ENCODE measurements at regions not wholly inside any gene's neighbourhood (a gene's known extent, or its start where the extent isn't known, plus 50 kb on each side); places are given as distances from the start of the nearest gene placed in this dataset.

- no peaks in the 10 kb centered on the region for H3K4me1 ChIP-seq (ENCODE audit: control insufficient read depth in 2 of 2, insufficient read depth in 2 of 2, low read length in 2 of 2)
- H3K27ac ChIP-seq (ENCODE audit: low read depth in 2 of 2, low read length in 2 of 2): no peak overlapping the region
- H3K4me3 ChIP-seq (ENCODE audit: low read length in 2 of 2): no peak overlapping the region
- H3K27me3 ChIP-seq (ENCODE audit: control insufficient read depth in 2 of 2, insufficient read depth in 2 of 2, low read length in 2 of 2): peaks cover 0 to 5% of the 10 kb centered on the region in 2 donors
- H3K36me3 ChIP-seq (ENCODE audit: control insufficient read depth in 2 of 2, insufficient read depth in 2 of 2, low read length in 2 of 2): no peaks in the 10 kb centered on the region
- no peaks in the 10 kb centered on the region for H3K9me3 ChIP-seq (ENCODE audit: control insufficient read depth in 2 of 2, low read length in 2 of 2)
- no peak overlapping the region for H3K9ac ChIP-seq (ENCODE audit: low read depth in 1 of 2, low read length in 2 of 2)
Measured at GRCh38 chr20:56859039-56859800, 230.1 kb downstream of the TFAP2C start.

DNA sequence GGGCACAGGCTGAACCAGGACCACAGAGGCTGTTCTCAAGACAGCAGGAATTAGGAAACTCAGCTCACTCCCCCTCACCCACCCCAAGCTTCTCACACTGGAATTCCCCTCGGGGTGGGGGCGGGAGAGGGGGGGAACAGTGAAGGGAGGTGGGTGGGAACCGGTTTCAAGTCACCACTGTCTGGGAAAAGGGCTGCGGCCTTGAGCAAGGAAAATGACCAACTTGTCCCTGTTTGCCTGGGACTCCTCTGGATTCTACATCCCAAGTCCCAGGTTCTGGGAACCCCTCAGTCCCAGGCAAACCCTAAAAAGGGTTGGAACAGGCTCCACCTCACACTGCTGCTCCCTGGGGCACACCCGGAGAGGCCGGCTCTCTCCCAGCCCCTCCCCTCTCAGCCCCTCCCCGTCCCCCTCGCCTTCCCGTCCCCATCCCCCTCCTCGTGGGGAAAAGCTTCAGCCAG lies 230.7 kb downstream of the TFAP2C start:
- Histone ChIP-seq H3K27me3 (ENCODE audit: control insufficient read depth in 2 of 2, insufficient read depth in 2 of 2, low read length in 2 of 2) (peaks cover 0 to 5% of the 10 kb centered on the region in 2 donors), H3K4me3 (ENCODE audit: low read length in 2 of 2) (no peak overlapping the region), H3K4me1 (ENCODE audit: control insufficient read depth in 2 of 2, insufficient read depth in 2 of 2, low read length in 2 of 2) (no peaks in the 10 kb centered on the region), H3K9ac (ENCODE audit: low read depth in 1 of 2, low read length in 2 of 2) (no peak overlapping the region), H3K9me3 (ENCODE audit: control insufficient read depth in 2 of 2, low read length in 2 of 2) (no peaks in the 10 kb centered on the region), H3K36me3 (ENCODE audit: control insufficient read depth in 2 of 2, insufficient read depth in 2 of 2, low read length in 2 of 2) (no peaks in the 10 kb centered on the region), H3K27ac (ENCODE audit: low read depth in 2 of 2, low read length in 2 of 2) (no peak overlapping the region)

DNA sequence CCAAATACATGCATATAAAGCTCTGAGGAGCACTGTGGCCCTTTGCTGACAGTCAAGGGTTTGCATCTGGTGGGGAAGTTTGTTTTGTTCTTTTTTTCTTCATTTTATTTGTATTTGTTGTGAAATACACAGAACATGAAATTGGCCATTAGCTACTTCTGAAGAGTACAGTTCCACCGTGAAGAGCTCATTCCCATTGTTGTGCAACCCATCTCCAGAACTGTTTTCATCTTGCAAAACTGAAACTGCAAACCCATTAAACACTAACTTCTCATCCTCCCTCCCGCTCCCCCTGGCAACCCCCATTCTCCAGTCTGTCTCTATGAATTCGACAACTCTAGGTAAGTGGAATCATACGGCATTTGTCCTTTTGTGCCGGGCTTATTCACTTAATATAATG lies 231.3 kb downstream of the TFAP2C start:
- Histone ChIP-seq H3K36me3 (ENCODE audit: control insufficient read depth in 2 of 2, insufficient read depth in 2 of 2, low read length in 2 of 2) (no peaks in the 10 kb centered on the region), H3K9ac (ENCODE audit: low read depth in 1 of 2, low read length in 2 of 2) (no peak overlapping the region), H3K4me1 (ENCODE audit: control insufficient read depth in 2 of 2, insufficient read depth in 2 of 2, low read length in 2 of 2) (no peaks in the 10 kb centered on the region), H3K27ac (ENCODE audit: low read depth in 2 of 2, low read length in 2 of 2) (no peak overlapping the region), H3K9me3 (ENCODE audit: control insufficient read depth in 2 of 2, low read length in 2 of 2) (no peaks in the 10 kb centered on the region), H3K4me3 (ENCODE audit: low read length in 2 of 2) (no peak overlapping the region), H3K27me3 (ENCODE audit: control insufficient read depth in 2 of 2, insufficient read depth in 2 of 2, low read length in 2 of 2) (peaks cover 0 to 5% of the 10 kb centered on the region in 2 donors)

GRCh38 chr20:56861590-56861989 lies 232.5 kb downstream of the TFAP2C start:
- H3K27ac ChIP-seq (ENCODE audit: low read depth in 2 of 2, low read length in 2 of 2): no peak overlapping the region
- no peak overlapping the region for H3K4me3 ChIP-seq (ENCODE audit: low read length in 2 of 2)
- no peaks in the 10 kb centered on the region for H3K36me3 ChIP-seq (ENCODE audit: control insufficient read depth in 2 of 2, insufficient read depth in 2 of 2, low read length in 2 of 2)
- peaks cover 0 to 5% of the 10 kb centered on the region in 2 donors for H3K27me3 ChIP-seq (ENCODE audit: control insufficient read depth in 2 of 2, insufficient read depth in 2 of 2, low read length in 2 of 2)
- no peak overlapping the region for H3K9ac ChIP-seq (ENCODE audit: low read depth in 1 of 2, low read length in 2 of 2)
- no peaks in the 10 kb centered on the region for H3K9me3 ChIP-seq (ENCODE audit: control insufficient read depth in 2 of 2, low read length in 2 of 2)
- no peaks in the 10 kb centered on the region for H3K4me1 ChIP-seq (ENCODE audit: control insufficient read depth in 2 of 2, insufficient read depth in 2 of 2, low read length in 2 of 2)

DNA sequence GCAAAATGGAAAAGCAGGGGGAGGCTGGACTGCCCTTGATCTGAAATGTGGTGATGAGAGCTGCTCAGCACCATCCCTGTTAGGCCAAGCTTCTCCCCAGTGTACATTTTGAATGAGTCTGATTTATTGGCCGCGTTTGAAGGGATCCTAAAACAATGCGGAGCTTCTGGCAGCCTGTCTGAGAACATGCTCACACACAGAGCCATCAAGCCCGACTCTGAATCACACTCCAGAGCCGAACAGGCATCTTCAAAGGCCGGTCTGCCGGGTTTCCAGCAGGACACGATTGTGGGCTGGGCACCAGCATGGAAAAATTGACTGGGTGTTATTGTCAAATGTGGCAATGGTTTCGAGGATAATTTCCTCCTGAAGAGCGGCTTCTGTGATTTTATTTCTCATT lies 235.9 kb downstream of the TFAP2C start:
- H3K4me1 ChIP-seq (ENCODE audit: control insufficient read depth in 2 of 2, insufficient read depth in 2 of 2, low read length in 2 of 2): no peaks in the 10 kb centered on the region
- peaks cover 0 to 5% of the 10 kb centered on the region in 2 donors for H3K27me3 ChIP-seq (ENCODE audit: control insufficient read depth in 2 of 2, insufficient read depth in 2 of 2, low read length in 2 of 2)
- H3K27ac ChIP-seq (ENCODE audit: low read depth in 2 of 2, low read length in 2 of 2): no peak overlapping the region
- no peak overlapping the region for H3K9ac ChIP-seq (ENCODE audit: low read depth in 1 of 2, low read length in 2 of 2)
- no peaks in the 10 kb centered on the region for H3K36me3 ChIP-seq (ENCODE audit: control insufficient read depth in 2 of 2, insufficient read depth in 2 of 2, low read length in 2 of 2)
- no peak overlapping the region for H3K4me3 ChIP-seq (ENCODE audit: low read length in 2 of 2)
- no peaks in the 10 kb centered on the region for H3K9me3 ChIP-seq (ENCODE audit: control insufficient read depth in 2 of 2, low read length in 2 of 2)

DNA sequence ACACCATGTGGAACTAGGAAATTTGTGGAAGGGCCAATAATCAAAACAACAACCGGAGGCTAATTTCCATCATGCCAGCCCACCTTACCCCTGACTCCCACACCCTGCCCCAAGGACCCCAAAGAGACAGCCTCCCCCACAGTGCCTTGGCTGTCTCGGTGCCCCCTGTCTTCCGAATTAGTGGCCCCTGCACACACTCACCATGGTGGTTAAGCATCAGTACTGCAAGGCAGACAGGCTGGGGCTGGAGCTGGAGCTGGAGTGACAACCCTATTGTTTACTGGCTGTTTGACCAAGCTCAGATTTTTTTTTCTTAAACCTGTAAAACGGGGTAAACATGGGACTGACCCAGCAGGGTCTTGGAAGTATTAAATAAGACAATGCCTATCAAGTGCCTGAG lies 238.0 kb downstream of the TFAP2C start:
- Histone ChIP-seq H3K27me3 (ENCODE audit: control insufficient read depth in 2 of 2, insufficient read depth in 2 of 2, low read length in 2 of 2) (no peaks in the 10 kb centered on the region), H3K9me3 (ENCODE audit: control insufficient read depth in 2 of 2, low read length in 2 of 2) (no peaks in the 10 kb centered on the region), H3K27ac (ENCODE audit: low read depth in 2 of 2, low read length in 2 of 2) (no peak overlapping the region), H3K9ac (ENCODE audit: low read depth in 1 of 2, low read length in 2 of 2) (no peak overlapping the region), H3K4me3 (ENCODE audit: low read length in 2 of 2) (no peak overlapping the region), H3K36me3 (ENCODE audit: control insufficient read depth in 2 of 2, insufficient read depth in 2 of 2, low read length in 2 of 2) (no peaks in the 10 kb centered on the region), H3K4me1 (ENCODE audit: control insufficient read depth in 2 of 2, insufficient read depth in 2 of 2, low read length in 2 of 2) (no peaks in the 10 kb centered on the region)

DNA sequence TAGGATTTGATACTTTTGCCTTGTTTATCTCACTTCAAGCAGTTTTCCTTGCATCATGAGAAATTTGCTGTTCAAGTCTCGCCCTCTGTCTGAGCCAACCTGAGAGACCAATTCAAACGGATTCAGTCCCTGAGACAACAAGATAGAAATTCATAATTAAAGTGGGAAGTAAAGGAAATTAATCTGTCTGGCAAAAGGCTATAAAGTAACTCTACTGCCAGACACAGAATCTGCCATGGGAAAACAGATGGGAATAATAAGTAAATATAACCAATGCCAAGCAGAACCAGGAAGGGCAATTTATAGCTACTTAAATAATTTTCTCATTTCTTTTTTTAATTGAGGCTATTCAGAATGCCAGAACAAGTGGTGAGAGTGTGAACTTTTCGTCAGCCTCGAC lies 239.6 kb downstream of the TFAP2C start:
- Histone ChIP-seq H3K27me3 (ENCODE audit: control insufficient read depth in 2 of 2, insufficient read depth in 2 of 2, low read length in 2 of 2) (no peaks in the 10 kb centered on the region), H3K9ac (ENCODE audit: low read depth in 1 of 2, low read length in 2 of 2) (no peak overlapping the region), H3K36me3 (ENCODE audit: control insufficient read depth in 2 of 2, insufficient read depth in 2 of 2, low read length in 2 of 2) (no peaks in the 10 kb centered on the region), H3K4me1 (ENCODE audit: control insufficient read depth in 2 of 2, insufficient read depth in 2 of 2, low read length in 2 of 2) (no peaks in the 10 kb centered on the region), H3K9me3 (ENCODE audit: control insufficient read depth in 2 of 2, low read length in 2 of 2) (no peaks in the 10 kb centered on the region), H3K4me3 (ENCODE audit: low read length in 2 of 2) (no peak overlapping the region), H3K27ac (ENCODE audit: low read depth in 2 of 2, low read length in 2 of 2) (no peak overlapping the region)

- H3K27ac ChIP-seq (ENCODE audit: low read depth in 2 of 2, low read length in 2 of 2): no peak overlapping the region
- no peaks in the 10 kb centered on the region for H3K9me3 ChIP-seq (ENCODE audit: control insufficient read depth in 2 of 2, low read length in 2 of 2)
- no peak overlapping the region for H3K9ac ChIP-seq (ENCODE audit: low read depth in 1 of 2, low read length in 2 of 2)
- H3K36me3 ChIP-seq (ENCODE audit: control insufficient read depth in 2 of 2, insufficient read depth in 2 of 2, low read length in 2 of 2): no peaks in the 10 kb centered on the region
- H3K27me3 ChIP-seq (ENCODE audit: control insufficient read depth in 2 of 2, insufficient read depth in 2 of 2, low read length in 2 of 2): no peaks in the 10 kb centered on the region
- no peaks in the 10 kb centered on the region for H3K4me1 ChIP-seq (ENCODE audit: control insufficient read depth in 2 of 2, insufficient read depth in 2 of 2, low read length in 2 of 2)
- no peak overlapping the region for H3K4me3 ChIP-seq (ENCODE audit: low read length in 2 of 2)
Measured at GRCh38 chr20:56870271-56870670, 241.2 kb downstream of the TFAP2C start.

DNA sequence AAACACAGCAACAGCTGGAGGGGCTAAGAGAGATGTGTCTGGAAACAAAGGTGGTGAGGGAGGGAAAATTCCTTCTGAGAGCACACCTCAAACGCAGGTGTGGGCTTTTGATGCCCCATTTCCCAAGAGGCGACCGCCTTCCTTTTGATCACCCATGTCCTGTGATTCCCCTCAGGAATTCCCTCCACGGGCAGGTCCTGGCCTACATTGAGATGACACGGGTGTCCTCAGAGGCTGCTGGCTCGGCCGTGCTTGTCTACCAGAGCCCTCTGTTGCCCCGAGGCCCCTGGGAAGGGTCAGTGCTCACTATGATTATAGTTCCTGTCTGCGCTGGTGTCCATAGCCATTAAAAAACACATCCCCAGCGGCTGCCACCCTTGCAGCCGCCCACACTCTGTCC lies 242.6 kb downstream of the TFAP2C start:
- Histone ChIP-seq H3K27ac (ENCODE audit: low read depth in 2 of 2, low read length in 2 of 2) (no peak overlapping the region), H3K9me3 (ENCODE audit: control insufficient read depth in 2 of 2, low read length in 2 of 2) (no peaks in the 10 kb centered on the region), H3K4me1 (ENCODE audit: control insufficient read depth in 2 of 2, insufficient read depth in 2 of 2, low read length in 2 of 2) (no peaks in the 10 kb centered on the region), H3K9ac (ENCODE audit: low read depth in 1 of 2, low read length in 2 of 2) (no peak overlapping the region), H3K4me3 (ENCODE audit: low read length in 2 of 2) (no peak overlapping the region), H3K27me3 (ENCODE audit: control insufficient read depth in 2 of 2, insufficient read depth in 2 of 2, low read length in 2 of 2) (no peaks in the 10 kb centered on the region), H3K36me3 (ENCODE audit: control insufficient read depth in 2 of 2, insufficient read depth in 2 of 2, low read length in 2 of 2) (no peaks in the 10 kb centered on the region)

GRCh38 chr20:56872620-56873458 lies 243.7 kb downstream of the TFAP2C start:
- no peak overlapping the region for H3K9ac ChIP-seq (ENCODE audit: low read depth in 1 of 2, low read length in 2 of 2)
- H3K9me3 ChIP-seq (ENCODE audit: control insufficient read depth in 2 of 2, low read length in 2 of 2): no peaks in the 10 kb centered on the region
- H3K27me3 ChIP-seq (ENCODE audit: control insufficient read depth in 2 of 2, insufficient read depth in 2 of 2, low read length in 2 of 2): no peaks in the 10 kb centered on the region
- H3K4me1 ChIP-seq (ENCODE audit: control insufficient read depth in 2 of 2, insufficient read depth in 2 of 2, low read length in 2 of 2): no peaks in the 10 kb centered on the region
- H3K4me3 ChIP-seq (ENCODE audit: low read length in 2 of 2): no peak overlapping the region
- H3K27ac ChIP-seq (ENCODE audit: low read depth in 2 of 2, low read length in 2 of 2): no peak overlapping the region
- no peaks in the 10 kb centered on the region for H3K36me3 ChIP-seq (ENCODE audit: control insufficient read depth in 2 of 2, insufficient read depth in 2 of 2, low read length in 2 of 2)

Measured in mucosa of rectum (tissue), 2 donors.